Fibroblast of lung (primary cell): ENCODE measurements at regions not wholly inside any gene's neighbourhood (a gene's known extent, or its start where the extent isn't known, plus 50 kb on each side); places are given as distances from the start of the nearest gene placed in this dataset.

Source experiments
- CTCF ChIP-seq, 2 donors: IDR thresholded peaks in 1 of 2; conservative IDR thresholded peaks in 1 of 2; 1 replicate in 1 of 2; 2 replicates in 1 of 2; pipeline ENCODE4 v1.5.1; 2011 to 2012; ENCODE audit warnings: low read length in 2 of 2, control low read depth in 1 of 2, inconsistent platforms in 1 of 2, low read depth in 1 of 2, mild to moderate bottlenecking in 1 of 2
- EZH2 ChIP-seq: IDR thresholded peaks from 2 replicates; pipeline ENCODE4 v1.5.1; 2012; ENCODE audit warnings: low read length, control low read depth, mild to moderate bottlenecking; ENCODE audit errors: missing control alignments

DNA sequence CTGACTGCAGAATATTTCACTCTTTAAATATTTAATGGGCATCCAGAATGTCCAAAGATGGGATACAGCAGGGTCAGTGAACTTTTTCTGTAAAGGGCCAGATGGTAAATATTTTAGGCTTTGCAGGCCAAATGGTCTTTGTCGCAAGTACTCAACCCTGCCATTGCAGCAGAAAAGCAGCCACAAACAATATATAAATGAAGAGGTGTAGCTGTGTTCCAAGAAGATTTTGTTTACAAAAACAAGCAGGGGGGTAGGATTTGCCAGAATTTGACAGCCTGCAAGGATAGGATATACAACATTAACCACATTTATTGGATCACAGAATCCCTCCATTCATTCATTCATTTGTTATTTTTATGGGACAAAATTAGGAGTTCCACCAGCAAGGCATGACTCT, 435.0 kb upstream of the DYNLRB2 start:
- TF ChIP-seq EZH2 = no peak
- TF ChIP-seq CTCF (conservative IDR thresholded peaks at IDR 0.05 in 1 of 2, IDR thresholded peaks at IDR 0.05 in 1 of 2; ENCODE audit: low read depth in 1 of 2, low read length in 2 of 2) = no peak
